Activated CD4-positive, alpha-beta T cell treated with anti-CD3 and anti-CD28 coated beads, Interleukin-2, amount 50 U/mL, for 1 hour (primary cell): ENCODE measurements at regions not wholly inside any gene's neighbourhood (a gene's known extent, or its start where the extent isn't known, plus 50 kb on each side); places are given as distances from the start of the nearest gene placed in this dataset.

ENCODE experiments used
- DNase-seq: peaks from one replicate; pipeline ENCODE4 v3.0.0-alpha.2; 2020

DNA sequence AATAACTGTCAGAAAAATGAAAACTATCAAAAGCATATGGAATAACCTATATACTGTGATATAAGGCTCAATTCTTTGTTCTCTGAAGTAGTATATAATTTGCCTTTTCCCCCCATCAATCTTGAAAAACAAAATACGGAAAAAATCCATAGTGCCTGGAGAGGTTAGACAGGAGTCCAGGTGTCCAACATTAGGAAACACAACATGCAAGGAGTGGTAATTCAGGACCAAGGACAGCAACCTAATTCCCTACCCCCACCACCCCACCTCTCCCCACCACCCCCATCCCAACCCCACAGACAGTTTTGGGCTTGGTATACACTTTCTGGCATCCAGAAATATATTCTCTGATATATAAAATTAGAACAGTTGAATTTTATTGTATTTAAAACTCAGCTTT, 55.1 kb upstream of the SLC25A26 start:
- no peak for DNase-seq

DNA sequence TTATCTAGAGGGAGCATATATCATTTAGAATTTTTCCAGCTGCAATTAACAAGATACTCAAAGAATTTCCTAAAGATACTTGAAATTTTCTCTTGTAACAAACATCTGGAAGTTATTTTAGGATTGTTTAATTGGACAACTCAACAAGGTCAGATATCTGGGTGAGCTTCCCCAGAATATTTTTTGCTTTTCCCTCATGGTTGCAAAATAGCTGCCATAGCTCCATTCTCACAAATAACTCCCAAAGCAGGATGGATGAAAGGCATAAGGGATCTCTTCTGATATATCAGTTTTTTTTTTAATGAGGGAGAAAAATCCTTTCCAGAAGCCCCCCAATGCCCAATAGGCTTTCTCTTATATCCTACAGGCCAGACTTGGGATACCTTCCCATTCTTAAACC, 56.6 kb upstream of the SLC25A26 start:
- DNase-seq: no peak

DNA sequence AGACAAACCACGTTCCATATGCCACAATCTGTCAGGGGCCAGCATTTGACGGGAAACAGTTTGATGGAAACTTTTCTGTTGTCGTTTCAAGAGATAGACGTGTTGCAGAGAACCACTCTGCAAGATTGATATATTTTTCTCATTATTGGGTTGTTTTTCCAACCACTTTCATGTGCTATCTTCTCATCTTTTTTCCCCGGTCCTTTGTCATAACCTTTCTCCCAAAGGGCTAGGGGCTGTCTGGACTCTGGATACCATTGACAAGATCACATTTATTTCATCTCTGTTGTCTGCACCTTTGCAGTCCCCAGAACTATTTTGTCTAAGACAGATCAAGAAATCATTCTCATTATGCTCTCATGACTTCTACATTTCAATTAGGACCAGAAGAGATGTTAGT, 57.6 kb upstream of the SLC25A26 start:
- DNase-seq: no peak

DNA sequence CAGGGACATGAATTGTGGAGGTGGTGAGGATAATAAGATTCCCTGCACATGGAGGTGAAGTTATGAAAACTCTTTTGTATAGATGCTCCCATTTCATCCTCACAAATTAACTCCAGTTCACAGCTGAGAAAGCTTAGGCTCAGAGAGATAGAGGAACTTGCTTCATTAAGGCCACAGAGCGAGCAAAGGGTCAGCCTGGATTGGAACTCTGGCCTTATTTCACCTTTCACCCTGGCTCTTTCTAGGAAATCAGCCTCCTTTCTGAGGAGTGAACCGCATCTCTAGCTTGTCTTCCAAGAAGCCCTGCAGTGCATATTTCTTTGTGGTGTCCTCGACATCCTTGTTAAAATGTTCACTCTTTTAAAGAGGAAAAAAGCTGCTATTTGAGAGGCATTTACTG, 58.0 kb upstream of the SLC25A26 start:
- DNase-seq: no peak

DNA sequence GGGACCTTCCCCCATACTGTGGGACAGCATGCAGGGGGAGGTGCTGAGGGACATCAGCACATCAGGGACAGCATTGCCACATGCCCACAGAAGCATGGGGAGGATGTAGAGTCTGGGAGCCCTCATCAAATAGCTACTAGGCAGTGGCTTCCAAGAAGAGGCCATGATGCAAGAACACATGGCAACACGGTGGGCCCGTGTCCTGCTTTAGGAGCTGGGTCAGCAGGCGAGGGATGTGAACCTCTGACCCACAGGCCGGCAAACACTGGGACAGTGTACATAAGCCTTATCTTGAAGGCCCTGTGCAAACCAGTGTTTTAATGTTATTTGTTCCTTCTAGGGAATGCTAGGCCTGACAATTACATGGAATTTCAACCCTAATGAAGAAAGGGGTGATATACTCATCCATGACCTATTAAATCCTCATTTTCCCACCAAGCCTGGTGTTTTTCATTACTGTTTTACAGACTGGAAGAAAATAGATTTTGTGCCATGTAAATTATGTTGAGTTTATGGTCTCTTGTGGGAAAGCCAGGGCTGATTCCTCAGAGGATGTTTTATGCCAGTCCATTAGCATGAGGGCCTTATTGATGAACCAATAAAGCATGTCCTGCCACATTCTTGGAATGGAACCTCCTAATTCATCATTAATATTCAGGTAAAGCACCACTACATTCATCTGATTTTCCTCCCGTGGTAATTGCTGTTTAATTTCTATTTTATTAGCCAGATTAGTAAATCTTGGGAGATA, 61.7 kb upstream of the SLC25A26 start:
- no peak for DNase-seq

DNA sequence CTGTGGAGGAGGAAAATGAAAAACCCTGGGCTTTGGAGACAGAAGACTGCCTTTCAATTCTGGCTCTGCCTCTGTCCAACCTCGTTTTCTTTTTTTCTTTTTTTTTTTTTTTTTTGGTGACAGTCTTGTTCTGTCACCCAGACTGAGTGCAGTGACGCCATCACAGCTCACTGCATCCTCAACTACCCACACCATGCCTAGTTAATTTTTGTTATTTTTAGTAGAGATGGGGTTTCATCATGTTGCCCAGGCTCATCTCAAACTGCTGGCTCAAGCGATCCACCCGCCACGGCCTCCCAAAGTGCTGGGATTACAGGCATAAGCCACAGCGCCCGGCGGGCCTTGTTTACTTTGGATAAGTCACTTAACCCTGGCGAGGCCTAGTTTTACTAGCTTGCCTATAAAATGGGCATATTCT, 66.3 kb upstream of the SLC25A26 start:
- no peak for DNase-seq

DNA sequence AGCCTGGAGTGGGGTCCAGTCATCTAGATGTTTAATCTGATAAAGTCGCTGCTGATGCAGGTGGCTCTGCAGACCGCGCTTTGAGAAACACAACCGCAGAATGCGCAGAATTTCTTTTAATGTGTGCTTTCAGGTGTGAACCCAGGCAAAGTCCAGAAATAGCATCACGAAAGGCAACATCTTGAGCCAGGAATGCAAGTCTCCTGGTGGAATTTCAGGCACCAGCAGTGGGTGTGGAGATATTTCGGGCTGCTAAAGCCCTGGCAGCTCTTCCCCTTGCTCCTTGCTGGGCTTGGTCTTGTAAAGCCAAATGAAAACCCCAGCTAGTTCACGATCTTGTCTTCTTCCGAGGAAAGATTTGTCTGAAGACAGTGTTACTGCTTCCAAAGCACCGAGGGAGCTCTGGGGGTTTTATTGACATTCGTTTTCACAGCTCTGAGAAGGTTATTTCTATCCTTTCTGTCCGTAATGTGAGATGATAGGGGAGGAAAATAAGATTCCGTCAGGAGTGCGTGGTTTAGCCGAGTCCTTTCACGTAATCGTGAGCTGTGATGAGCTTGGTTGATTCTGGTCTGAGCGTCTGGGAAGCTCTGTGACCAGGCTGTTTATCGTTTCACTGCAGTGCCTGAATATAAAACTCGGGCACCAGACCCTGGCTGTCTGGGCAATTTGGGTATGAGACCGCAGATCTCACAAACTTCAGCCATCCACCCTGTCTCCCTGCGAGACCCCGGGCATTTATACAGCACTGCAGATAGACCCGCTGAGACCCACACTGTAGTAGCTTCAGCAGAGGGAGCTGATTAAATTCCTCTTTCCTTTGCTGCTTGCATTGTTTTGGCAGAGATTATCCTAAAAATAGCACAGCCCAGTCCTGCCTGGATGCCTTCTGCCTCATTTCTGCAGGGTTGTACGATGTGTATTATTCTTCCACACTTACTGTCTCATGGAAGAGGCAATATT, 67.0 kb upstream of the SLC25A26 start:
- DNase-seq: no peak

DNA sequence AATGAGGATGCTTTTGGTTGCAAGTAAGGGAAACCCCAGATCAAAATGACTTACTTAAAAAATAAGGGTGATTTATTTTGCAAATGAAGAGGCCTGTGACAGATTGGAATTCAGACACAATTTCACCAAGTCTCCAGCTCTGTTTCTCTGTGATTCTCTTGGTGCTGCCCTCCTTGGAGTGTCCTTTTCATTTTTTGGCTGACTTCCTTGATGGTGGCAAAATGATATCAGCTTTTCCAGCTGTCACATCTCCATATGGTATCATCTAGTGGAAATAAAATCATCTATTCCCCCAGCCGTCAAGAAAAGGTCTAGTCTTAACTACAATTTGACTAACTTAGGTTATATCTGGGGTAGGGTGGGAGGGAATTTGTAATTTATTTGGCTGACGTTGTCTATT, 68.5 kb upstream of the SLC25A26 start:
- no peak for DNase-seq

DNA sequence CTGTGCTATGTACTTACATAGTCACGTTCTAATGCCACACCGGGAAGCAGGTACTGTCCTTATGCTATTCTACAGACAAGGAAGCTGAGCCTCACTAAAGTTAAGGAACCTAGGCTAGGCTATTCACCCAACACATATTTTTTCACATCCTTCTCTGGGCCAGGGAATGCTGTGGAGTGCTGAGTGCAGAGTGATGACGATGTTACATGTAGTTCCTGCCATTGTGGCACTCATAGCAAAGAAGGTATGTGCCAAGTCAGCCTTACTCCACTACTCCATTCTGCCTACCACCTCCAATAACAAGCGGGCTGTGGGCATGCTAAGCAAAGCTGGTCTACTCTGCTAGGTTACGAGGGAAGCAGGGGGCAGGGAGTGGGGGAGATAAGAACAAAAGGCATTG, 69.8 kb upstream of the SLC25A26 start:
- no peak for DNase-seq

DNA sequence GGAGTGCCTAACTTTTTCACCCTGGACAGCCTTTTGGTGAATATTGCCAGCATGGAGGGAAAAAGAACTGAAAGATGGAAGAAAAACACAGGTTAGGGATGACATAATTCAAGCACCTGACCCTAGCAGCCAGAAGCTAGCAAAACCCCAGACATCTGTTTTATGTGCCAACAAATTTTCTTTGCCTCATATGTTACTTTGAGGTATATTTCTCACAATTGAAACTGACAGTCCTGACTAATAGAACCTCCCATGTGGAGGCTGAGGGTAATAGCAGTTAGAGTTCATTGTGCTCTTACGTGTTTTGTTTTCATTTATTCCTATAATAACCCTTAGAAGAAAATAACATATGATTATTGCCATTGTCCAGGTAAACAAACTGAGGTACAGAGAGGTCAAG, 71.5 kb upstream of the SLC25A26 start:
- no peak for DNase-seq

DNA sequence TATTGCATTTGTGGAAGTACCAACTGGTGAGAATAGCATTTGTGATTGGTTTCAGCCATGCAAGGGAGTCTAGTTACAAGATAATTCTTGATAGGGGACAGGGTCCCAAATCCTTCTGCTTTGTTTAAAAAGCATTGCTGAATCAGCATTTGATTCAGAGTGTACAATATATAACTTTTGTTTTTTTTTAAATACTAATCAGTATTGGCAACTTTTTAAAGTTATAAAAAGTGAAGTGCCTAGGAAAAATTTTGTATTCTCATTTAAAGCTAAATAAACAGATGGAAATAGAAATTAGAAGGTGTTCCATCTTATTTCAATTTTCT, 75.4 kb upstream of the SLC25A26 start:
- DNase-seq: no peak

DNA sequence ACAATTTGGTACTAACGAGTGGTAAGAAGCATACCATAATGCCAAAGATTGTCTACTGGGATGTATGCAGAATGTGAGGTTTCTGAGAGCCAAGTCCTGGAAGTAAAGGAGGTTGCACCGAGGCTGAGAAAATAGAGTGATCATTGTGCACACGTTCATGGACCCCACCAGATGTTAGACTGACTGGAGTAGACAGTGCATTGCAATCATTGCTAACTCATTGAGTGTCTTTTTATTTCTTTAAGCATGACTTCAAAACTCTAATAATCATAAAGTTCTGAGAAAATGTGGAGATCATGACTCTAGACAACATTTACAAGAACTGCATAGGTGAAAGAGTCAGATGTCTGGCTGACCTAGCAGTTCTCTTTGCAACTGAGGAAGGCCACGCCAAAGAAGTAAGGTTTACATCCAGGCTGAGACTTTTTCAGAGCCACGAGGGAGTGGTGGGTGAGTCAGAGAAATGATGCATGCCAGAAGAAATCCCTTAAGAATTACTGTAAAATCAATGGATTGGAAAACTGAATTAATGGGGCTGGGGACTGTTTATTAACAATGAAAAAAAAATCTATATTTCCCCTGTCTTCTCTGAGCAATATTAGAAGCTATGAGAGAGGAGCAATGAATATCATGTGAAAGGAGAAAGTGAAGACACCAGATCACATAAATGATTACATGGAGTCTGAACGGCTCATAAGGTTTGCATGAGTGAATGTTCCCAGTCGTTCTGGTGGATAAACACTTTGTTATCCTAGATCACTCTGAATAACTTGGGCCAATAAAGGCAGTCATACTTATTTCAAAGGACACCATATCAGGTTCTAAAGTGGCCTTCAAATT, 76.0 kb upstream of the SLC25A26 start:
- no peak for DNase-seq

DNA sequence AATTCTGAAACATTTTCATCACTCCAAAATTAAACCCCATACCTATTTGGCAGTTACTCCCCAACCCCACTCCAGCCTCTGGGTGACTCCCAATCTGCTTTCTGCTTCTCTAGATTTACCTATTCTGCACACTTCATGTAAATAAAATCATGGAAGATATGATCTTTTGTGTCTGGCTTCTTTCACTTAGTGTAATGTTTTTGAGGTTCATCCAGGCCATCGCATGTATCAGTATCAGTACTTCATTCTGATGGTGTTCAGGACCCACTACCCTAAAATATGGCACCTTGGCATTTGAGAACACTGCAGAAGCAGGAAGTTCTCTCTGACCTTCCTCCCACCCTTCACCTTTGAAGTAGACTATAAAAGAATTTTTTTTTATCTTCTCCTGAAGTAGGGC, 78.7 kb upstream of the SLC25A26 start:
- DNase-seq: no peak

DNA sequence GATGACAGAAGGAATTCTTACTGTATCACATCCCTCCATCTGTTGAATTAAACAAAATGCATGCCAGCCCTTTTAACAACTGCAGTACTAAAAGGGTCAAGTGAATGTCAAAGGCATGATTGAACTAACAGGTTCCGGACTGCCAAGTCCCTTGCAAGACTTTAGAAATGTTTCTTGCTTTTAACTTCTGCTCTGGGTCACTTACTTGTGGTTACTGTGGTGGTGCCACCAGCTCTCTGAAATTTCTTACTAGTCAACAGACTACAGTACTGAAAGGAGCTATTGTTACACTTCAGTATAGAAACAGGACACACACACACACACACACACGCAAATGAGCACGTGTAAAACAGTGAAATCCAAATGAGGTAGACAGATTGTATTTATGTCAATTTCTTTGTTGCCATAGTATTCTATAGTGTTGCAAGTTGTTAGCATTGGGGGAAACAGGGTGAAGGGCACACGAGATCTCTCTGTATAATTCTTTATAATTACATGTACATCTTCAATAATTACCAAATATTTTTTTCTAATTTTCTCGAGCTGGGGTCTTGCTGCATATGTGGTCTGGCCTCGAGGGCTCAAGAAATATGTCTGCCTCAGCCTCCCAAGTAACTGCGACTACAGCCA, 79.9 kb upstream of the SLC25A26 start:
- DNase-seq: no peak

DNA sequence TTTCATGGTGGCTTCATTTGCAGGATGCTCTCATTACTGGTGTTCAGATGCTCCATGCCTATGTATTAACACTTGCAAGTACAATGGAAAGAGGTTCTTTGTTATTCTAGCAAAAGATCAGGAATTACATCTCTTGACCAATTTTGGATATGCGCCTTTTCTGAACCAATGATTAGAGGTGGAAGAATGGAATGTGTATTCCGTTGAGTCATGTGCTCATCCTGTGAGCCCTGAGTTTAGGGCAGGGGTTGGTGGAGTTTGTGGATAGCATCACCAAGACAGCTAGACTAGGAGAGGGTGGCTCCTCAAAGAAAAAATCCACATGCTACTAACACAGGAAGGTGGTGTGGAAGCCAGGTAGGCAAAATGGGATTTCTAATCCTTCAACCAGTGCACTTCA, 80.7 kb upstream of the SLC25A26 start:
- DNase-seq: no peak

DNA sequence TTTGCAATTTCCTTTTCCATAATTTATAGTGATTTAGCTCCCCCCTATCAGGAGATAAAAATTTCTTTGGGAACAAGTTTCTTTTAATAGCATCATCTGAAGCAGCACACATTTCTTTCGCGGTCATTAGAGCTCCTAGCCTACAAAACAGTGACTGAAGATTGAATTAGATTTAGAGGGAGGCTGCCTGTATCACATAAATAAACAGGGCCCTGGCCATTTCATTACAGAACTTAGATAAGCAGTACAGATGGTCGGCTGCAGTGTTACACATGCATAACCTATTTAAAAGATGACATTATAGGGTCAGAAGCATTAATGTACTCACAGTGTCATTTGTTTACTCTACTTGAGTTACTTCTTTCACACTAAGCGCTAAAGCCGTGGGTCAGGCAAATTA, 81.4 kb upstream of the SLC25A26 start:
- no peak for DNase-seq

DNA sequence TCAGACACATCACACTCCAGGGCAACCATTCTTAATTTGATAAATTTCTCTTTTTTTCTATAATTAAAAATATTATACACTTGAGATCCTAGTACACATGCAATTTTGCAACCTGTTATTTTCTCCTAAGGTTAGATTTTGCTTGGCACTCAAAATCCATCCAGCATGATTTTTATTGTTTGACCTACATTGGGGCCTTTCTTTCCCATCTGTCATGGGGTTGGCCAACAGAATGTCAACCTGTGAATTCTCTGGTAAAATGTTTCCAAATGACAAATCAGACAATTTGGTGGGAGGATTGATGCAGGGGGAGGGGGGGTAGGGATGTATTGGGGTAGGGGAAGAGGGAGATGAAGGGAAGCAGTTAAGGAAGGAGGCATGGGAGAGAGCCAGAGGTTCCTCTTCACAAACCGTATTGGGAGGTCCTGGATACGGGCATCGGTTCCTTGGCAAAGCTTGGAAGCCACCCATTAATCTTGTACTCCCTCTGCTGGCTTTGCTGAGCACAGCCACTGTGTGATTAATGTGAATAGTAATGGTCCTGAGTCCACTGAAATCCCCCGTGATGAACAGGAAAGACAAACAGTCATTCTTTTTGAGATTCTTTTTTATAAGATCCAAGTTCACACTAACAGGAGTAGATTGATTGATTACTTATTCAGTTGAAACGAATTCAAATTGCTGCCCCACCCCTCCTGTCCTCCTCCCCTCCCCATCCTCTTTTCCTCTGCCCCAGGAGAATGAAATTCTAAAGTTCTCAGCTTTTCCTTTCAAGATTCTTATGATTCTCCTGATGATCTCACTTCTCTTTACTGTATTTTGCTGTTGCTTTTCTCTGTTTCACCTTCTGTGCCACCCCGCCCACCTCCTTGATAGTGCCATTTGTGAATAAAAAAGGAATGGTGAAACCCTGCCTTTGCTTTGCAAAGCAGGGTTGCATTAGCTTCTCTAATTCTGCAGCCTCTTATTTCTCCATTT, 82.2 kb upstream of the SLC25A26 start:
- peak; percentile 1 for DNase-seq

DNA sequence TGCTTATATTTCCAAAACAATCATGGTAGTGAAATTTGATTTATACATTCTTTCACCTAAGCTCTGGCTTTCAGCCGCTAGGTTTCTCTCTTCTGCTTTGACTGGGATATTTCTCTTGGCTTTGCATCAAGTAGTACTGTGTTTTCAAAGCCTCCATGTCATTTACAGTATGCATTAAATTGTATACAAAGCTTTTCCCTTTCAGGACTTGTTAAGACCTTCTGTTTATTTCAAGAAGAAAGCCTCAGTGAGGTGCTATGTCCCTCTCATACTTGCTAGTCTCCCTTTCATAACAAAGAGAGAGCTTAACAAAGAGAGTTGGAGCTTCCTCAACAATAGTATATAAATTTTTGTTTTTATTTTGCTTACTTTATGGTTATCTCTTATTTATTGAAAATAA, 84.2 kb upstream of the SLC25A26 start:
- no peak for DNase-seq

DNA sequence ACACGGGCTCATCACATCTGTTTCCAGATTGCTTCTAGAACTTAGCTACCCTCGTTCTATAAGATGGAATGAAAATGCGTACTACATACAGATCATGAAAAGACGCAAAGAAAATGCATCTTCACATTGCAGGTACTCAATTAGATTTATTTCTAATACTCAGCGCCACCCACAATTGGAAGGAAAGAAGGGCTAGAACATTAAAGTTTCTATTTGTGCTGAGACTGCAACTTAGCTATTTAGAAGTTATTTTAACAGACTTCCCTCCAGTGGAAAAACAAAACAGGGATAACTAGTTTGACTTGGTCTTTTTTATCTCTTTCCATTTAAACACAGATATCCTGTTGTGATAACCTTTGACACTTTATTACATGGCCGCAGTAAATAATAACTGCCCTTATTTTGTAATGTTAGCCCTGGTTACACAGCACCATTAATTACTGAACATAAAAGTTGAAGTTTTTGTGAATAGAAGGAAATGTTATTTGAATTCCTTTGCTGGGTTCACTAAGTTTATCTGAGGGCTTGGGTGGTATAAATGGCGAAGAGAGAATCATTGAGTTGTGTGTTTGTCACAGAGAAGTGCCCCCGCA, 86.9 kb upstream of the SLC25A26 start:
- no peak for DNase-seq

DNA sequence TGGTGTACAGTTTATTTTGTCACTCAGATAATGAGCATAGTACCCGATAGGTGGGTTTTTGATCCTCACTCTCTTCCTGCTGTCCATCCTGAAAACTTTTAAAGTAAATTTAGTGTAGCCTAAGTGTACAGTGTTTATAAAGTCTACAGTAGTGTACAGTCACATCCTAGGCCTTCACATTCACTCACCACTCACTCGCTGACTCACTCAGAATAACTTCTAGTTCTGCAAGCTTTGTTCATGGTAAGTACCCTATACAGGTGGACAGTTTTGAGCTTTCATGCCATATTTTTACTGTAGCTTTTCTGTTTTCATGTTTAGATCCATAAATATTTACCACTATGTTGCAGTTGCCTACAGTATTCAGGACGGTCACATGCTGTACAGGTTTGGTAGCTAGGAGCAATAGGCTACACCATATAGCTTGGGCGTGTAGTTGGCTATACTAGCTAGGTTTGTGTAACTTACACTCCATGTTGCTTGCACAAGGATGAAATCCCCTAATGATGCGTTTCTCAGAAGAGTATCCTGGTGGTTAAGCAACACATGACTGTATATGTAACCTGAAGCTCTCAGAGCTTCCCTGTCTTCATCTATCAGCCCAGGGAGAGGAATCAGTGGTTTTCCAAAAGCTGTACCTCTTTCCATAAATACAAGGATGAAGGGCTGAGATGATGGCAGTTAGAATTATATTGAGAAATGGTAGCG, 87.6 kb upstream of the SLC25A26 start:
- no peak for DNase-seq

DNA sequence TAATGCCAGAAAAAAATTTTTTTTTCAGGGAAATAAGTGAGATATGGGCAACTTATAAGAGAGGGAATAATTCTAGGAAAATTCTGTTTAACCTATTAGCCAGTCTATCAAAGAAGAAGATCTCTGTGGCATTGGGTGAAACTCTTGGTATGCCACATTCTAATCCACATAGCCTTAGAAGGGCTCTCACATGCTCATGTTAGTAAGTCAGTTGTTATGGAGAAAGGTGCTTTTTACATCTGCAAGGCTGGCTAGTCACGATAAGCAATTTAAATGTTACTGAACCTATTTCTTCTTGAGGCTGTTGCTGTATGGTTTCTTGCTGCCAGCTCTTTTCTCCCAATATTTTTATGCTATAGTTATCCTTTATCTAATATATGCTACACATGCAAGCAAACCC, 89.9 kb upstream of the MAGI1 start:
- no peak for DNase-seq
